MM.1S (cell line): ENCODE measurements at regions not wholly inside any gene's neighbourhood (a gene's known extent, or its start where the extent isn't known, plus 50 kb on each side); places are given as distances from the start of the nearest gene placed in this dataset.
"Not testable (repeated sequence)": the region's sequence is repeated elsewhere in the genome, so short reads cannot be mapped to it uniquely, and the experiment has no call there.

Experiments
- EZH2 ChIP-seq: fragments of 300-600 bp; sonication (generic); optimal IDR thresholded peaks from 2 replicates; pipeline ENCODE3; 2017; ENCODE audit warnings: low read depth, mild to moderate bottlenecking, antibody characterized with exemption, low read length, mixed read lengths
- EZH2phosphoT487 ChIP-seq: fragments of 300-600 bp; sonication (generic); IDR thresholded peaks from 2 replicates; pipeline ENCODE4 v1.6.1; 2018; ENCODE audit warnings: antibody characterized with exemption, low read length
- TF ChIP-seq, protein P1 (sequence below): fragments of 300-600 bp; sonication (generic); IDR thresholded peaks from 2 replicates; pipeline ENCODE4 v1.5.1; 2016; ENCODE audit warnings: antibody characterized with exemption, low read length, mixed read lengths

DNA sequence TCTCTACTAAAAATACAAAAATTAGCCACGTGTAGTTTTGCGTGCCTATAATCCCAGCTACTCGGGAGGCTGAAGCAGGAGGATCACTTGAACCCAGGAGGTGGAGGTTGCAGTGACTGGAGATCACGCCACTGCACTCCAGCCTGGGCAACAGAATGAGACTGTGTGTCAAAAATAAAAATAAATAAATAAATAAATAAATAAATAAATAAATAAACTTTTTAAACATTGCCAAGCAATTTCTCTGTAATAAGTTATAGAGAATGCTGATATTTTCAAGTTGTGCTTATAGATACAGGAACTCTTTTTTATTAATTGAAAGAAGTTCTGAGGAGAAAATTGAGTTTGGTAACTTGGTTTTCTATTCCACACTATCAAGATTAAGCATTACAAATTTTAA, 91.9 kb upstream of the ALDH1A1 start:
- TF ChIP-seq, protein P1, sequence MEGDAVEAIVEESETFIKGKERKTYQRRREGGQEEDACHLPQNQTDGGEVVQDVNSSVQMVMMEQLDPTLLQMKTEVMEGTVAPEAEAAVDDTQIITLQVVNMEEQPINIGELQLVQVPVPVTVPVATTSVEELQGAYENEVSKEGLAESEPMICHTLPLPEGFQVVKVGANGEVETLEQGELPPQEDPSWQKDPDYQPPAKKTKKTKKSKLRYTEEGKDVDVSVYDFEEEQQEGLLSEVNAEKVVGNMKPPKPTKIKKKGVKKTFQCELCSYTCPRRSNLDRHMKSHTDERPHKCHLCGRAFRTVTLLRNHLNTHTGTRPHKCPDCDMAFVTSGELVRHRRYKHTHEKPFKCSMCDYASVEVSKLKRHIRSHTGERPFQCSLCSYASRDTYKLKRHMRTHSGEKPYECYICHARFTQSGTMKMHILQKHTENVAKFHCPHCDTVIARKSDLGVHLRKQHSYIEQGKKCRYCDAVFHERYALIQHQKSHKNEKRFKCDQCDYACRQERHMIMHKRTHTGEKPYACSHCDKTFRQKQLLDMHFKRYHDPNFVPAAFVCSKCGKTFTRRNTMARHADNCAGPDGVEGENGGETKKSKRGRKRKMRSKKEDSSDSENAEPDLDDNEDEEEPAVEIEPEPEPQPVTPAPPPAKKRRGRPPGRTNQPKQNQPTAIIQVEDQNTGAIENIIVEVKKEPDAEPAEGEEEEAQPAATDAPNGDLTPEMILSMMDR, result not testable (repeated sequence)
- not testable (repeated sequence) for TF ChIP-seq EZH2, EZH2phosphoT487
